Heart right ventricle (tissue), 16 donors: ENCODE measurements at regions not wholly inside any gene's neighbourhood (a gene's known extent, or its start where the extent isn't known, plus 50 kb on each side); places are given as distances from the start of the nearest gene placed in this dataset.

Experiments used
- ATAC-seq, 8 donors: fragments of 200-7000 bp; cut with Tn5 transposase; one replicate each; pipeline ENCODE4 v1.9.1; 2020; ENCODE audit warnings: mild to moderate bottlenecking in 8 of 8, moderate library complexity in 8 of 8, moderate number of reproducible peaks in 1 of 8
- DNase-seq, 2 donors: peaks; one replicate each; pipeline ENCODE4 v3.0.0-alpha.2; 2020
- H3K27ac ChIP-seq, 10 donors: fragments of 200-600 bp; sonication (generic) in 2 of 10; one replicate each; pipeline versions ENCODE4 v1.5.0 to v1.8.0; 2020 to 2022; ENCODE audit warnings: mild to moderate bottlenecking in 3 of 10
- H3K27me3 ChIP-seq, 7 donors: fragments of 200-600 bp; one replicate each; pipeline ENCODE4 v1.8.0; 2021 to 2022; ENCODE audit warnings: mild to moderate bottlenecking in 2 of 7
- H3K36me3 ChIP-seq, 9 donors: fragments of 200-600 bp; sonication (generic) in 1 of 9; one replicate each; pipeline versions ENCODE4 v1.5.0 to v1.8.0; 2020 to 2022; ENCODE audit warnings: mild to moderate bottlenecking in 2 of 9
- H3K4me1 ChIP-seq, 9 donors: fragments of 200-600 bp; sonication (generic) in 1 of 9; one replicate each; pipeline versions ENCODE4 v1.5.0 to v1.8.0; 2020 to 2022; ENCODE audit warnings: mild to moderate bottlenecking in 4 of 9
- H3K4me3 ChIP-seq, 10 donors: fragments of 200-600 bp; sonication (generic) in 2 of 10; one replicate each; pipeline versions ENCODE4 v1.5.0 to v1.8.0; 2020 to 2022; ENCODE audit warnings: mild to moderate bottlenecking in 7 of 10, moderate library complexity in 2 of 10
- H3K9me3 ChIP-seq, 11 donors: fragments of 200-600 bp in 10 of 11; sonication (generic) in 2 of 11; one replicate each; pipeline versions ENCODE4 v1.5.0 to v1.8.0; 2013 to 2022; ENCODE audit warnings: mild to moderate bottlenecking in 2 of 11, control low read depth in 1 of 11, moderate library complexity in 1 of 11
- CTCF ChIP-seq, 9 donors: fragments of 200-600 bp; sonication (generic) in 2 of 9; IDR thresholded peaks; one replicate each; pipeline versions ENCODE4 v1.5.0 to v1.8.0; 2021 to 2022; ENCODE audit warnings: antibody characterized with exemption in 9 of 9, mild to moderate bottlenecking in 5 of 9, moderate library complexity in 1 of 9
- WGBS, 2 donors: extraction: QIAGEN DNeasy Blood & Tissue Kit; methylation state at CpG; one replicate each; pipeline ENCODE4 v1.1.7; 2013; ENCODE audit warnings: inconsistent platforms in 1 of 2; 5-methylcytosine and 5-hydroxymethylcytosine counted together
- intact Hi-C, 10 donors: fragments of 100-400 bp; cut with DNase I; formaldehyde crosslinking; loops; one replicate each; pipeline versions ENCODE4 v1.11.1 to v1.14.2; 2022
- donor health status: Arrhythmogenic right ventricular cardiomyopathy.
- donor health status: ischemic (EF 13 %, LVEDD 7.1; RV severe dilation, severe dysfunction).
- donor health status: healthy with polysubstance abuse.
- donor health status: DM: no; HTN: yes; CAD: no.
- donor health status: DM: no; HTN: no; CAD: no.
- donor health status: ischemic (EF 25% LVEDD 6.9; RV normal size, moderate dysfunction).
- donor health status: ischemic (EF 25% LVEDD 5.7; RV mildly dilated, moderate dysfunction).
- donor health status: healthy.
- donor health status: DM: yes; HTN: yes; CAD: no.
- donor health status: Ischemic cardiomyopathy.
- donor health status: ischemic (EF 35%, LVEDD 5.7; RV mildly dilated, moderate dysfunction).
- donor health status: nonischemic (EF 11% LVEDD 7.7; RV severe dilation, severe dysfunction).
- donor health status: DM: yes; HTN: yes; CAD: no.
- donor health status: PGD.
- donor health status: ischemic (EF 29% LVEDD 5.4; RV normal size, mild dysfunction).
- donor health status: nonischemic (EF 23%, LVEDD 6.1; RV moderate dilation, normal function).

- no peak for TF ChIP-seq CTCF (IDR thresholded peaks at IDR 0.05)
- ATAC-seq (no peak), DNase-seq (no peak)
- Histone ChIP-seq H3K27ac (no peak overlapping the region), H3K4me3 (no peak overlapping the region), H3K9me3 (no peaks in the 10 kb centered on the region), H3K4me1 (no peaks in the 10 kb centered on the region), H3K36me3 (no peaks in the 10 kb centered on the region), H3K27me3 (no peaks in the 10 kb centered on the region)
- intact Hi-C loops: no loop called here
- 73 to 85% methylated on average over 9 of the region's 9 CpGs for WGBS, 2 donors
Measured at GRCh38 chr4:167456619-167457018, 222.3 kb upstream of the SPOCK3 start.

GRCh38 chr4:167469436-167469835 is 235.1 kb upstream of the SPOCK3 start:
- no peaks in the 10 kb centered on the region for H3K27me3 ChIP-seq
- H3K27ac ChIP-seq: no peak overlapping the region
- H3K4me1 ChIP-seq: no peaks in the 10 kb centered on the region
- intact Hi-C loops: no loop called here
- DNase-seq (no peak), ATAC-seq (no peak)
- no peaks in the 10 kb centered on the region for H3K9me3 ChIP-seq
- no peaks in the 10 kb centered on the region for H3K36me3 ChIP-seq
- H3K4me3 ChIP-seq: no peak overlapping the region
- TF ChIP-seq CTCF (IDR thresholded peaks at IDR 0.05): no peak

GRCh38 chr4:167475951-167476350 is 241.7 kb upstream of the SPOCK3 start:
- H3K27ac ChIP-seq: no peak overlapping the region
- TF ChIP-seq CTCF (IDR thresholded peaks at IDR 0.05): no peak
- no peaks in the 10 kb centered on the region for H3K27me3 ChIP-seq
- H3K9me3 ChIP-seq: peaks cover 0 to 4% (median 0%) of the 10 kb centered on the region in 11 donors
- DNase-seq (no peak), ATAC-seq (no peak)
- 77 to 89% methylated on average over 1 of the region's 1 CpG for WGBS, 2 donors
- intact Hi-C loops: no loop called here
- no peaks in the 10 kb centered on the region for H3K4me1 ChIP-seq
- no peaks in the 10 kb centered on the region for H3K36me3 ChIP-seq
- no peak overlapping the region for H3K4me3 ChIP-seq

GRCh38 chr4:167492007-167492406 is 257.7 kb upstream of the SPOCK3 start:
- intact Hi-C loops: no loop called here

More at GRCh38 chr4:167492007-167492406, 257.7 kb upstream of the SPOCK3 start:
- WGBS, 2 donors: 19 to 53% methylated on average over 1 of the region's 1 CpG
- Histone ChIP-seq H3K9me3 (peaks cover 0 to 27% (median 4%) of the 10 kb centered on the region in 11 donors), H3K27me3 (no peaks in the 10 kb centered on the region), H3K4me3 (no peak overlapping the region), H3K27ac (no peak overlapping the region), H3K36me3 (no peaks in the 10 kb centered on the region), H3K4me1 (no peaks in the 10 kb centered on the region)
- TF ChIP-seq CTCF (IDR thresholded peaks at IDR 0.05): no peak
- DNase-seq: no peak
- ATAC-seq: no peak
